AG08395 (cell line): ENCODE measurements at regions not wholly inside any gene's neighbourhood (a gene's known extent, or its start where the extent isn't known, plus 50 kb on each side); places are given as distances from the start of the nearest gene placed in this dataset.
"Not testable (repeated sequence)": the region's sequence is repeated elsewhere in the genome, so short reads cannot be mapped to it uniquely, and the experiment has no call there.

Source experiments
- DNase-seq: peaks from one replicate; pipeline ENCODE4 v3.0.0; 2012; ENCODE audit warnings: mixed read lengths, low spot score

GRCh38 chr5:19233573-19233972, 754.4 kb downstream of the CDH18 start:
- DNase-seq: no peak

GRCh38 chr5:19235101-19235584, 752.9 kb downstream of the CDH18 start:
- no peak for DNase-seq

DNA sequence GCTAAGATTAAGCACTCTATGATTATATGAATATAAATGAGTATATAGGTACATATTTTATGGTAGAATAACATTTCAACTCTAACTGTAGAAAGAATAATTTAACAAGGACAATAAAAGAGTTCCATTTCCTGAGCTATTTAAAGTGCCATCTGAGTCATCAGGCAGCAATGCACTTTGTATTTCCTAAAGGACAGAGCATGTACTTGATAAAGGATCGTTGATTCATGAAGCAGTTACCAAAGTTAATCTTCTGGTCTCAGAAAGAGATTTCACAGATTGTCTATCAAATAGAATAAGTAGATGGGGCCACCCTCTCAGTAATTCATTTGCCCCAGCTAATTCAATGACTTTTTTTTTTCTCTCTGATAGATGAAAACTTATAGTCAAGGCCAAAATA, 747.8 kb downstream of the CDH18 start:
- no peak for DNase-seq

GRCh38 chr5:19241690-19242089, 746.3 kb downstream of the CDH18 start:
- no peak for DNase-seq

DNA sequence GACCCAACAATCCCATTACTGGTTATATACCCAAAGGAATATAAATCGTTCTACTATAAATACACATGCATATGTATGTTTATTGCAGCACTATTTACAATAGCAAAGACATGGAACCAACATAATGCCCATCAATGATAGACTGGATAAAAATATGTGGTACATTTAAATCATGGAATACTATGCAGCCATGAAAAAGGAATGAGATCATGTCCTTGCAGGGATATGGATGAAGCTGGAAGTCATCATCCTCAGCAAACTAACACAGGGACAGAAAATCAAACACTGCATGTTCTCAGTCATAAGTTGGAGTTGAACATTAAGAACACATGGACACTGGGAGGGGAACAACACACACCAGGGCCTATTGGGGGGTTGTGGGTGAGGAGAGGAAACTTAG, 741.8 kb downstream of the CDH18 start:
- not testable (repeated sequence) for DNase-seq

DNA sequence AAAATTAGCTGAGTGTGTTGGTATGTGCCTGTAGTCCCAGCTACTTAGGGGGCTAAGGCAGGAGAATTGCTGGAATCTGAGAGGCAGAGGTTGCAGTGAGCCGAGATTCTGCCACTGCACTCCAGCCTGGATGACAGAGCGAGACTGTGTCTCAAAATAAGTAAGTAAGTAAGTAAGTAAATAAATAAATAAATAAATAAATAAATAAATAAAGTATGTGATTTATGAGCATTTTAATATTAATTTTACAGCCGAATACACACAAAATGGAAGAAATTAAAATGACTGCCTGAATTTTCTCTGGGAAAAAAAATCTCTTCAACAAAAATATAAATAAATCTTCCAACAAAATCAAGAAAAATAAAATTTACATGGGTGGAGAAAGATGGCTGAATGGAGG, 740.7 kb downstream of the CDH18 start:
- DNase-seq: no peak

DNA sequence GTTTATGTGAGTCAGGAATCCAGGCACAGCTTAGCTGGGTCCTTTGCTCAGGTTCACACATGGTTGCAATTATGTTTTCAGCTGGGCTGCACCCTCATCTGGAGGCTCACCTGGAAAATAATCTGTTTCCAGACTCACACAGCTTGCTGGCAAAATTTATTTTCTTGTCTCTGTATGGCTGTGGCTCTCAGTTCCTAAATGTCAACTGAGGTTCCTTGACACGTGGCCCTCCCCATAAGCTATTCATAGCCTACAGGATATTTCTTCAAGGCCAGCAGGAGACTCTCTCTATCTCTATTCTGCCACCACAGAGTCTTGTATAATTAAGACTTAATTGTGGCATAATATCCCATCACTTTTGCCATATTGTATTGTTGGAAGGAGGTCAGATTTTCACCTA, 732.0 kb downstream of the CDH18 start:
- DNase-seq: no peak

DNA sequence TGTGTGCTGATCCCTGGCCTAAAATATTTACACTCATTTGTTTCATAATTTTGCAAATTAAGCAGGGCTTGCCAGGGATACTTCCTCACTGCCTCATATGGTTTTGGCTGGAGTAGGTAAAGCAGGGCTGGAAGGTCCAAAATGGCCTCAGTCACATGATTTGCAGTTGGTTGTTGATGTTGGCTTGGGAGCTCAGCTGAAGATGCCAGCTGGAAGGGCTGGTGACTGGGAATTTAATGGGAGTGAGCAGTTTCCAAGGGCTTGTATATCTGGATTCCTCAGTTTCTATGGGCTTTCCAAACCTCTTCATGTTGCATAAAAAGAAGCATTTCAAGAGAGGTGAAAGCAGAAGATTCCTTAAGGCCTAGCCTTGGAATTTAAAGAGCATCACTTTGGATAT, 729.3 kb downstream of the CDH18 start:
- no peak for DNase-seq

- DNase-seq: no peak
Observed at GRCh38 chr5:19261879-19262278, 726.1 kb downstream of the CDH18 start.

DNA sequence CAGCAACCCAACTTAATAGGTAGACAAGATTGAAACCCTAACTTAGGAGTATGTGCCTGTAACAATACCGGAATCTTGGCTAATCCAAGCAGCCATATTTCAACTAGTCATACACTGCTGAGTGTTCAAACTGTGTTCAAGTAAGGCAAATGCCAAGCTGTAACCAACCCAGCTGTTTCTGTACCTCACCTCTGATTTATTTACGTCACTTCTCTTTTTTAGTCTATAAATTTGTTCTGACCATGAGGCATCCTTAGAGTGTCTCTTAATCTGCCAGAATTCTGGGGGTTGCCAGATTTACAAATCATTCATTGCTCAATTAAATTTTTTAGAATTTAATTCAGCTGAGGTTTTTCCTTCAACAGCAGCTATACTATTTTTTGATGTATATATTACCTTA, 723.2 kb downstream of the CDH18 start:
- DNase-seq: no peak

GRCh38 chr5:19266791-19267190, 721.2 kb downstream of the CDH18 start:
- no peak for DNase-seq

- DNase-seq: no peak
Observed at GRCh38 chr5:19270153-19270552, 717.8 kb downstream of the CDH18 start.

- no peak for DNase-seq
Observed at GRCh38 chr5:19274578-19274977, 713.4 kb downstream of the CDH18 start.

DNA sequence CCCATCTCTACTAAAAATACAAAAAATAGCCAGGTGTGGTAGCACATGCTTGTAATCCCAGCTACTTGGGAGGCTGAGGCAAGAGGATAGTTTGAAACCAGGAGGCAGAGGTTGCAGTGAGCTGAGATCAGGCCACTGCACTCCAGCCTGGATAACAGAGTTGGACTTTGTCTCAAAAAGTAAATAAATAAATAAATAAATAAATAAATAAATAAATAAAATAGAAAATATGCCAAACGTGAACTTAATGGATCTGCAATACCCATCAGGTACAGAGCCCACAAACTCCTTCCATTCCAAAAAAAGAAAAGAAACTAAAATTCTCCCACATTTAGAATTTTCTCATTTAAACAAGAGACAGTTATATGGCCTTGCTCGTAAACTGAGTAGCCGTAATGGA, 702.7 kb downstream of the CDH18 start:
- no peak for DNase-seq

DNA sequence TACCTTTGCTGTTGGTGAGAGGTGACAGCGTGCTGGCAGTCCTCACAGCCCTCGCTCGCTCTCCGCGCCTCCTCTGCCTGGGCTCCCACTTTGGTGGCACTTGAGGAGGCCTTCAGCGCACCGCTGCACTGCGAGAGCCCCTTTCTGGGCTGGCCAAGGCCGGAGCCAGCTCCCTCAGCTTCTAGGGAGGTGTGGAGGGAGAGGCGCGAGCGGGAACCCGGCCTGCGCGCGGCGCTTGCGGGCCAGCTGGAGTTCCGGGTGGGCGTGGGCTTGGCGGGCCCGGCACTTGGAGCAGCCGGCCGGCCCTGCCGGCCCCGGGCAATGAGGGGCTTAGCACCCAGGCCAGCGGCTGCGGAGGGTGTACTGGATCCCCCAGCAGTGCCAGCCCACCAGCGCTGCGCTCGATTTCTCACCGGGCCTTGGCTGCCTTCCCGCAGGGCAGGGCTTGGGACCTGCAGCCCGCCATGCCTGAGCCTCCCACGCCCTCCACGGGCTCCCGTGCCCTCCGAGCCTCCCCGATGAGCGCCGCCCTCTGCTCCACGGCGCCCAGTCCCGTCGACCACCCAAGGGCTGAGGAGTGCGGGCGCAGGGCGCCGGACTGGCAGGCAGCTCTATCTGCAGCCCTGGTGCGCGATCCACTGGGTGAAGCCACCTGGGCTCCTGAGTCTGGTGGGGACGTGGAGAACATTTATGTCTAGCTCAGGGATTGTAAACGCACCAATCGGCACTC, 700.3 kb downstream of the CDH18 start:
- DNase-seq: not testable (repeated sequence)

GRCh38 chr5:19288311-19288710, 699.7 kb downstream of the CDH18 start:
- DNase-seq: not testable (repeated sequence)

GRCh38 chr5:19297934-19298333, 690.1 kb downstream of the CDH18 start:
- DNase-seq: no peak

- no peak for DNase-seq
Observed at GRCh38 chr5:19301271-19301670, 686.7 kb downstream of the CDH18 start.

DNA sequence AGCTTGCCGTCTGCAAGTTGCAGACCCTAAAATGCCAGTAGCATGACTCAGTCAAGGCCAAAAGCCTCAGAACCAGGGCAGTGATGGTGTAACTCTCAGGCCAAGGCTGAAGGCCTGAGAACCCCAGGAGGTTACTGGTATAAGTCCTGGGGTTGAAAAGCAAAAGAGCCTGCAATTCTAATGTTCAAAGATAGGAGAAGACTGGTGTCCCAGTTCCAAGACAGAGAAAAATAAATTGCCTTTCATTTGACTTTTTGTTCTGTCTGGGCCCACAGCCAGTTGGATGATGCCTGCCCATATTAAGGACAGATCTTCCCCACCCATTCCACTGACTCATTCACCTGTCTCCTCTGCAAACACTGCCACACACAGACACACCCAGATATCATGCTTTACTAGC, 673.2 kb downstream of the CDH18 start:
- DNase-seq: no peak

DNA sequence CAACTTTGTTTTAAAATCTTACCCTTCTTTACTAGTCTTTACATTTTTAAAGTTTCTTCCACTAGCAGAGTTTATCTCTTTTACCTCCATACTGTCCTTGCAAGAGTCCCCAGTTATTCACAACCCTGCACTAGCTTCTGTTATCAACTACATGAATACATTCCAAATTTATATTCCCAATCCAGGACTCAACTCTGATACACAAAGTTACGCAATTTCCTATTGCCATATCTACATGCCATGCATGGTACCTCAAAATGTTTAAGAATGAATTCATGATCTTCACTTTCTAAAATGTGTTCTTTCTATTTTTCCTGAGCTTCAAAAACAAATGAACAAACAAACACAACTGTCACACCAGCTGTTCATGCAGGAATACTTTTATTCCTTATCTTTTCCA, 668.7 kb downstream of the CDH18 start:
- no peak for DNase-seq

DNA sequence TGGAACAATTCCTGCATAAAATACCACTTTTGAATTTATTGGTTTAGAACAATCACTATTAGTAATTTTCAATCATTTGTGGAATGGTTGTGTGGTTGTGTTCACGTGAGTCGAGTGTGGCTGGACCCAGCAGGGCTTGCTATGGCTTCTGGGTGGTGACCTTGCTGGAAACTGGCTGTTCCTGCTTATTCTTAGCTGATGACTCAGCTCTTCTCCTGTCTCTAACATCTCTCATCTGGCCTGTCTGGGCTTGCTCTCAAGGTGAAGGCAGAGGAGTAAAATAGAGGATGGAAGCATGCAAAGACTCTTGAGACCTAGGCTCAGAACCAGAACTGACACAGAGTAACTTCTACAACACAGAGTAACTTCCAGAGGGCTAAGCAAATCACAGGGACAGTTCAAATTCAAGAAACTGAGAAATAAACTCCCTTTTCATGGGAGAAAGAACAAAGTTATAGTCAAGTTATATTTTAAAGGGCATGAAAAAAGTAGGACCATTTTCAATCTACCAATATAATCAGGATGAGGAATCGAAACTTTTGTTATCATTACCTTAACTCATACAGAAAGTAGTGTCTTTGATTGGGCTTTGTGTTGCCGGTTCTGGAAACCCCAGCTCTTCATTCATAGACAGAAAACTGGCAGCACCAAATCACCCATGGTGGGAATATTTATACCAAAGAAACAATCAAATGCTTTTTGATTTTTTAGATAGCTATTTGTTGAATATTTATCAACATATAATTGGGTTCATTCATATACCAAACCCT, 665.1 kb downstream of the CDH18 start:
- DNase-seq: no peak

- DNase-seq: no peak
Observed at GRCh38 chr5:19334278-19334677, 653.7 kb downstream of the CDH18 start.

- no peak for DNase-seq
Observed at GRCh38 chr5:19342942-19343341, 645.1 kb downstream of the CDH18 start.

DNA sequence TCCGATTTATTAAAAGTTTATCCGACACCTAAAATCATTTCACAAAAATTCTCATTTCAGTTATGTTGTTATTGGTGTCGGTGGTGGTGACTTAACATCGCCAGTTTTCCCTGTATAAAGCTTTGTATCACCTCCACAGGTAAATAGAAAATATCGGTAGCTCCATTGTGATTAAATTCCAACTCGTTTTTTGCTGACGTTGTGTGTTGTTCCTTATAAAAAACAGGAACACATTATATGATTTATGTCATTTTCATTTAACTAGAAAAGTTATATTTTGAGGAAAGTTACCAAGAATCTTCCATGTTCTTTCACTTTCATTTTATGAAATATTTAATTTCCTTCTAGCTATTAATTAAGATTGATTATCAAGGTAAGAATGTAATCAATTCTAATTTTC, 635.9 kb downstream of the CDH18 start:
- DNase-seq: no peak
